NCI-H2227 (cell line): ENCODE measurements at regions not wholly inside any gene's neighbourhood (a gene's known extent, or its start where the extent isn't known, plus 50 kb on each side); places are given as distances from the start of the nearest gene placed in this dataset.
"Not testable (repeated sequence)": the region's sequence is repeated elsewhere in the genome, so short reads cannot be mapped to it uniquely, and the experiment has no call there.

Source experiments
- DNase-seq: peaks from one replicate; lab custom pipeline; 2025; ENCODE audit not compliant: unreplicated experiment; lab: John Stamatoyannopoulos, UW

GRCh38 chr14:106269029-106269428 lies 742.6 kb downstream of the TMEM121 start:
- DNase-seq: no peak

GRCh38 chr14:106269451-106270204 lies 743.2 kb downstream of the TMEM121 start:
- DNase-seq: no peak

- DNase-seq: not testable (repeated sequence)
Observed at GRCh38 chr14:106270476-106271121, 744.2 kb downstream of the TMEM121 start.

GRCh38 chr14:106276326-106277267 lies 750.2 kb downstream of the TMEM121 start:
- DNase-seq: no peak

- DNase-seq: no peak
Observed at GRCh38 chr14:106277503-106277902, 751.1 kb downstream of the TMEM121 start.

GRCh38 chr14:106280876-106281275 lies 754.5 kb downstream of the TMEM121 start:
- no peak for DNase-seq

- DNase-seq: no peak
Observed at GRCh38 chr14:106286697-106287290, 760.4 kb downstream of the TMEM121 start.

- no peak for DNase-seq
Observed at GRCh38 chr14:106287506-106287905, 761.1 kb downstream of the TMEM121 start.

- DNase-seq: no peak
Observed at GRCh38 chr14:106291626-106292025, 765.2 kb downstream of the TMEM121 start.

GRCh38 chr14:106294324-106294723 lies 767.9 kb downstream of the TMEM121 start:
- no peak for DNase-seq

GRCh38 chr14:106300951-106301510 lies 774.6 kb downstream of the TMEM121 start:
- not testable (repeated sequence) for DNase-seq

GRCh38 chr14:106301609-106302008 lies 775.2 kb downstream of the TMEM121 start:
- not testable (repeated sequence) for DNase-seq

GRCh38 chr14:106302661-106303060 lies 776.3 kb downstream of the TMEM121 start:
- DNase-seq: no peak

- no peak for DNase-seq
Observed at GRCh38 chr14:106304271-106304670, 777.9 kb downstream of the TMEM121 start.

GRCh38 chr14:106308839-106309389 lies 782.5 kb downstream of the TMEM121 start:
- DNase-seq: no peak

- no peak for DNase-seq
Observed at GRCh38 chr14:106309423-106309822, 783.0 kb downstream of the TMEM121 start.

GRCh38 chr14:106315436-106315835 lies 789.1 kb downstream of the TMEM121 start:
- DNase-seq: no peak

- no peak for DNase-seq
Observed at GRCh38 chr14:106317593-106317992, 791.2 kb downstream of the TMEM121 start.

GRCh38 chr14:106318700-106319099 lies 792.3 kb downstream of the TMEM121 start:
- DNase-seq: no peak

- not testable (repeated sequence) for DNase-seq
Observed at GRCh38 chr14:106323970-106324369, 797.6 kb downstream of the TMEM121 start.
